HepG2 (cell line): ENCODE measurements at regions not wholly inside any gene's neighbourhood (a gene's known extent, or its start where the extent isn't known, plus 50 kb on each side); places are given as distances from the start of the nearest gene placed in this dataset.

ENCODE experiments used
- ATAC-seq: fragments of 200-7000 bp; cut with Tn5 transposase; 3 replicates; pipeline ENCODE4 v1.9.1; 2020; ENCODE audit warnings: mild to moderate bottlenecking, moderate library complexity
- BruUV-seq: library from RNA; stranded (reverse); fragments of 400-500 nt; replicated peaks from 2 replicates; lab custom pipeline; 2021; lab: Mats Ljungman, UMichigan
- CTCF ChIA-PET: fragments of 300-600 bp; formaldehyde crosslinking; extraction: SDS; loops from one replicate; lab custom pipeline; 2021; ENCODE audit warnings: low total read pairs, inconsistent platforms, low intra/inter-chr PET ratio; lab: Yijun Ruan, JAX
- POLR2A ChIA-PET: fragments of 350-600 bp; sonication (Branson Sonifier 250); formaldehyde crosslinking; loops from one replicate; lab custom pipeline; 2020; ENCODE audit warnings: antibody characterized with exemption, inconsistent platforms; lab: Yijun Ruan, JAX
- DNase-seq: peaks from one replicate; pipeline ENCODE4 v3.0.0-alpha.2; 2015; ENCODE audit warnings: low spot score
- FAIRE-seq: peaks from 3 replicates; lab custom pipeline; 2011; peaks lifted over from hg19 to GRCh38; lab: Jason Lieb, UNC
- H2AFZ ChIP-seq: one replicate; pipeline ENCODE4 v1.6.1; 2011; ENCODE audit warnings: low read length, inconsistent platforms
- H3K27ac ChIP-seq: fragments of 300-600 bp; 3 replicates; pipeline ENCODE4 v1.8.0; 2011; ENCODE audit warnings: mixed run types, mild to moderate bottlenecking, mixed read lengths, low read length, inconsistent platforms; ENCODE audit not compliant: insufficient read depth; ENCODE audit errors: extremely low read length
- H3K27me3 ChIP-seq, 2 experiments: fragments of 200-600 bp in 1 of 2; 2 replicates in 1 of 2; 3 replicates in 1 of 2; pipeline versions ENCODE4 v1.6.0 to v1.8.0; 2011; ENCODE audit warnings: low read length in 2 of 2, mild to moderate bottlenecking in 2 of 2, moderate library complexity in 2 of 2, inconsistent platforms in 1 of 2; ENCODE audit not compliant: insufficient read depth in 2 of 2, control insufficient read depth in 1 of 2
- H3K36me3 ChIP-seq, 2 experiments: fragments of 200-600 bp in 1 of 2; replicated peaks in 1 of 2; 2 replicates in 1 of 2; 3 replicates in 1 of 2; pipeline versions ENCODE4 v1.5.1 to v1.8.0; 2011; ENCODE audit warnings: low read length in 2 of 2, inconsistent platforms in 1 of 2; ENCODE audit not compliant: insufficient read depth in 2 of 2, control insufficient read depth in 1 of 2
- H3K4me1 ChIP-seq: 2 replicates; pipeline ENCODE4 v1.5.1; 2012; ENCODE audit warnings: low read length, inconsistent platforms; ENCODE audit not compliant: insufficient read depth
- H3K4me2 ChIP-seq: 2 replicates; pipeline ENCODE4 v1.6.0; 2011; ENCODE audit warnings: low read depth, low read length, inconsistent platforms
- H3K4me3 ChIP-seq, 3 experiments: fragments of 200-600 bp in 1 of 3; sonication (generic), shearing (Covaris generic) in 1 of 3; replicated peaks in 1 of 3; 2 replicates each; pipeline ENCODE4 v1.5.1; 2011 to 2016; ENCODE audit warnings: low read length in 3 of 3, inconsistent platforms in 2 of 3, low read depth in 2 of 3, mild to moderate bottlenecking in 2 of 3, control low read depth in 1 of 3, mixed read lengths in 1 of 3; ENCODE audit not compliant: insufficient read depth in 1 of 3
- H3K79me2 ChIP-seq: one replicate; pipeline ENCODE4 v1.6.1; 2011; ENCODE audit warnings: low read length, inconsistent platforms; ENCODE audit not compliant: insufficient read depth
- H3K9ac ChIP-seq: 2 replicates; pipeline ENCODE4 v1.6.0; 2011; ENCODE audit warnings: mild to moderate bottlenecking, low read depth, low read length, inconsistent platforms; ENCODE audit not compliant: insufficient read depth
- H3K9me3 ChIP-seq: 2 replicates; pipeline ENCODE4 v1.5.1; 2012; ENCODE audit warnings: mild to moderate bottlenecking, low read length
- H4K20me1 ChIP-seq: 2 replicates; pipeline ENCODE4 v1.6.0; 2011; ENCODE audit warnings: inconsistent platforms, mild to moderate bottlenecking, low read length, moderate library complexity; ENCODE audit not compliant: insufficient read depth
- CBX2 ChIP-seq, 2 experiments: fragments of 200-600 bp in 1 of 2; sonication (generic); formaldehyde crosslinking in 1 of 2; IDR thresholded peaks; 2 replicates each; pipeline versions ENCODE4 v1.7.0 to v1.8.1; 2018 to 2022; ENCODE audit warnings: low read depth in 2 of 2, low read length in 1 of 2, mild to moderate bottlenecking in 1 of 2, missing genetic modification reagents in 1 of 2
- HINFP ChIP-seq: sonication (generic); formaldehyde crosslinking; IDR thresholded peaks from 2 replicates; pipeline ENCODE4 v1.4.0; 2020; ENCODE audit warnings: low read depth, mild to moderate bottlenecking, missing genetic modification reagents
- NRL ChIP-seq: sonication (generic); formaldehyde crosslinking; IDR thresholded peaks from 2 replicates; pipeline ENCODE4 v1.5.0; 2020; ENCODE audit warnings: missing genetic modification reagents, mild to moderate bottlenecking, moderate library complexity, borderline replicate concordance
- PCBP1 ChIP-seq: fragments of 200-400 bp; formaldehyde crosslinking; IDR thresholded peaks from 2 replicates; pipeline ENCODE4 v1.6.1; 2017; ENCODE audit warnings: mild to moderate bottlenecking, low read depth, low read length, borderline replicate concordance
- PHF21A ChIP-seq: sonication (generic); formaldehyde crosslinking; IDR thresholded peaks from 2 replicates; pipeline ENCODE4 v1.5.0; 2020; ENCODE audit warnings: mild to moderate bottlenecking, missing genetic modification reagents
- PTBP1 ChIP-seq: fragments of 200-400 bp; formaldehyde crosslinking; IDR thresholded peaks from 2 replicates; pipeline ENCODE4 v1.6.1; 2018; ENCODE audit warnings: low read length, low read depth; ENCODE audit not compliant: poor library complexity, severe bottlenecking
- SAP130 ChIP-seq: IDR thresholded peaks from 2 replicates; pipeline ENCODE4 v1.6.1; 2016; ENCODE audit warnings: low read depth
- SETDB1 ChIP-seq: sonication (generic); formaldehyde crosslinking; IDR thresholded peaks from 2 replicates; pipeline ENCODE4 v1.5.1; 2020; ENCODE audit warnings: missing genetic modification reagents, mild to moderate bottlenecking, borderline replicate concordance
- YEATS2 ChIP-seq: sonication (generic); formaldehyde crosslinking; IDR thresholded peaks from 2 replicates; pipeline ENCODE4 v1.4.0; 2020; ENCODE audit warnings: missing genetic modification reagents, borderline replicate concordance
- ZBTB14 ChIP-seq: sonication (generic); formaldehyde crosslinking; IDR thresholded peaks from 2 replicates; pipeline ENCODE4 v1.4.0; 2020; ENCODE audit warnings: missing genetic modification reagents
- ZNF101 ChIP-seq: sonication (generic); formaldehyde crosslinking; IDR thresholded peaks from 2 replicates; pipeline ENCODE4 v1.4.0; 2020; ENCODE audit warnings: mild to moderate bottlenecking, low read depth, missing genetic modification reagents, borderline replicate concordance
- ZNF512B ChIP-seq: sonication (generic); formaldehyde crosslinking; IDR thresholded peaks from 2 replicates; pipeline ENCODE4 v1.5.1; 2020; ENCODE audit warnings: missing genetic modification reagents, mild to moderate bottlenecking, borderline replicate concordance
- WGBS: methylation state at CpG from one replicate; pipeline ENCODE4 v1.1.6; 2017; ENCODE audit warnings: low lambda C conversion rate; 5-methylcytosine and 5-hydroxymethylcytosine counted together
- in situ Hi-C: cut with HindIII; loops from 2 replicates; pipeline ENCODE4 v1.10.0; 2017; ENCODE audit warnings: low pct_unique_long_range_greater_than_20kb; ENCODE audit not compliant: extremely low pct_ligation_motif_present
- intact Hi-C: fragments of 100-400 bp; cut with micrococcal nuclease; formaldehyde crosslinking; loops from one replicate; pipeline ENCODE4 v1.10.0; 2022; ENCODE audit not compliant: unreplicated experiment
- TF ChIP-seq, protein P1 (sequence below): sonication (generic); formaldehyde crosslinking; IDR thresholded peaks from 2 replicates; pipeline ENCODE4 v1.4.0; 2020; ENCODE audit warnings: missing genetic modification reagents
- TF ChIP-seq, protein P2 (sequence below): sonication (generic); formaldehyde crosslinking; IDR thresholded peaks from 2 replicates; pipeline ENCODE4 v1.4.0; 2020; ENCODE audit warnings: mild to moderate bottlenecking, low read depth, missing genetic modification reagents

DNA sequence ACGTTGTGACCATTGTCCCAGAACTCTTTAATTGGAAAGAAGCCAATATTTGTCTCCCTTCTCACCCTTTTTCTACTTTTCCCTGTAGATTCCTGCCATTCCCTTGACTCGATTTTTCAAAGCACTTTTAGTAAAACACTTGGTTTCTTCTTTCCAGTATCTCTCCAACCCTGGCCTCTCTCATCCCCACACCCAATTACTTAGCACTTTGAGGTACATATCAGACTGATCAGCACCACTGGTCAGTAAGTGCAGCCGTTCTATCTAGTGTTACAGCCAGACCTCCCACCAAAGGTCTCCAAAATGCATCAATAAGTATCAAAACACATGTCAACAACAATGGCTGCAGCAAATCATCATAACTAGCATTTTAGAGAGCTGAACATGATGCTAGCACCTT is 141.9 kb downstream of the BTG1 start:
- ChIA-PET CTCF (no interaction called here), POLR2A (no interaction called here)
- DNase-seq (no peak), ATAC-seq (no peak), FAIRE-seq (no peak)
- H3K36me3 ChIP-seq: no peaks in the 10 kb centered on the region
- no peaks in the 10 kb centered on the region for H3K27me3 ChIP-seq
- no peaks in the 10 kb centered on the region for H3K79me2 ChIP-seq
- no peak overlapping the region for H3K4me3 ChIP-seq
- no peaks in the 10 kb centered on the region for H4K20me1 ChIP-seq
- no peak overlapping the region for H3K4me2 ChIP-seq
- peaks cover 14% of the 10 kb centered on the region for H3K4me1 ChIP-seq
- WGBS: 13% methylated on average over 3 of the region's 3 CpGs
- no peak overlapping the region for H3K9ac ChIP-seq
- H3K27ac ChIP-seq: no peak overlapping the region
- no peak overlapping the region for H2AFZ ChIP-seq
- in situ Hi-C loops: no loop called here
- no TSS peak for BruUV-seq
- H3K9me3 ChIP-seq: no peaks in the 10 kb centered on the region
- intact Hi-C loops: no loop called here
- no peak for TF ChIP-seq CBX2 (IDR thresholded peaks at IDR 0.05; ENCODE audit: low read depth, low read length)
- no peak for TF ChIP-seq CBX2 (CRISPR knock-in tag; IDR thresholded peaks at IDR 0.05; ENCODE audit: low read depth)
- TF ChIP-seq, protein P1, sequence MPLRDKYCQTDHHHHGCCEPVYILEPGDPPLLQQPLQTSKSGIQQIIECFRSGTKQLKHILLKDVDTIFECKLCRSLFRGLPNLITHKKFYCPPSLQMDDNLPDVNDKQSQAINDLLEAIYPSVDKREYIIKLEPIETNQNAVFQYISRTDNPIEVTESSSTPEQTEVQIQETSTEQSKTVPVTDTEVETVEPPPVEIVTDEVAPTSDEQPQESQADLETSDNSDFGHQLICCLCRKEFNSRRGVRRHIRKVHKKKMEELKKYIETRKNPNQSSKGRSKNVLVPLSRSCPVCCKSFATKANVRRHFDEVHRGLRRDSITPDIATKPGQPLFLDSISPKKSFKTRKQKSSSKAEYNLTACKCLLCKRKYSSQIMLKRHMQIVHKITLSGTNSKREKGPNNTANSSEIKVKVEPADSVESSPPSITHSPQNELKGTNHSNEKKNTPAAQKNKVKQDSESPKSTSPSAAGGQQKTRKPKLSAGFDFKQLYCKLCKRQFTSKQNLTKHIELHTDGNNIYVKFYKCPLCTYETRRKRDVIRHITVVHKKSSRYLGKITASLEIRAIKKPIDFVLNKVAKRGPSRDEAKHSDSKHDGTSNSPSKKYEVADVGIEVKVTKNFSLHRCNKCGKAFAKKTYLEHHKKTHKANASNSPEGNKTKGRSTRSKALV (CRISPR knock-in tag): no peak
- no peak for TF ChIP-seq HINFP (CRISPR knock-in tag)
- no peak for TF ChIP-seq ZNF101
- no peak for TF ChIP-seq PTBP1
- TF ChIP-seq ZNF512B (CRISPR knock-in tag): no peak
- TF ChIP-seq NRL (CRISPR knock-in tag): no peak
- TF ChIP-seq, protein P2, sequence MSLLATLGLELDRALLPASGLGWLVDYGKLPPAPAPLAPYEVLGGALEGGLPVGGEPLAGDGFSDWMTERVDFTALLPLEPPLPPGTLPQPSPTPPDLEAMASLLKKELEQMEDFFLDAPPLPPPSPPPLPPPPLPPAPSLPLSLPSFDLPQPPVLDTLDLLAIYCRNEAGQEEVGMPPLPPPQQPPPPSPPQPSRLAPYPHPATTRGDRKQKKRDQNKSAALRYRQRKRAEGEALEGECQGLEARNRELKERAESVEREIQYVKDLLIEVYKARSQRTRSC (CRISPR knock-in tag): no peak
- no peak for TF ChIP-seq SETDB1 (CRISPR knock-in tag)
- no peak for TF ChIP-seq SAP130 (CRISPR knock-in tag)
- TF ChIP-seq PHF21A: no peak
- TF ChIP-seq ZBTB14 (CRISPR knock-in tag): no peak
- no peak for TF ChIP-seq PCBP1
- no peak for TF ChIP-seq YEATS2 (CRISPR knock-in tag)
